Gastrocnemius medialis (tissue), 4 donors: ENCODE measurements at regions not wholly inside any gene's neighbourhood (a gene's known extent, or its start where the extent isn't known, plus 50 kb on each side); places are given as distances from the start of the nearest gene placed in this dataset.

Experiments used
- ATAC-seq, 2 donors: fragments of 150-250 bp; one replicate each; pipeline ENCODE4 v1.9.1; 2016
- DNase-seq, 2 donors: peaks; one replicate each; pipeline ENCODE4 v3.0.0-alpha.2; 2019
- H3K27ac ChIP-seq, 4 donors: fragments of 200-600 bp; sonication (generic); 1 replicate in 1 of 4; 2 replicates in 3 of 4; pipeline ENCODE4 v1.5.1; 2016 to 2018; ENCODE audit warnings: mild to moderate bottlenecking in 2 of 4, moderate library complexity in 1 of 4
- H3K27me3 ChIP-seq, 3 donors: fragments of 200-600 bp; sonication (generic) in 2 of 3; 1 replicate in 1 of 3; 2 replicates in 2 of 3; pipeline versions ENCODE4 v1.5.1 to v1.6.0; 2016 to 2019; ENCODE audit warnings: mild to moderate bottlenecking in 1 of 3, moderate library complexity in 1 of 3
- H3K36me3 ChIP-seq, 2 donors: fragments of 200-600 bp; sonication (generic) in 1 of 2; one replicate each; pipeline ENCODE4 v1.5.1; 2017 to 2018
- H3K4me1 ChIP-seq, 2 donors: fragments of 200-600 bp; sonication (generic) in 1 of 2; one replicate each; pipeline ENCODE4 v1.5.1; 2016 to 2017; ENCODE audit warnings: mild to moderate bottlenecking in 2 of 2
- H3K4me3 ChIP-seq, 4 donors: fragments of 200-600 bp; sonication (generic) in 3 of 4; 1 replicate in 1 of 4; 2 replicates in 3 of 4; pipeline ENCODE4 v1.5.1; 2016 to 2019; ENCODE audit warnings: mild to moderate bottlenecking in 2 of 4
- H3K9me3 ChIP-seq, 3 donors: fragments of 200-600 bp; sonication (generic) in 2 of 3; 1 replicate in 1 of 3; 2 replicates in 2 of 3; pipeline ENCODE4 v1.5.1; 2016 to 2019
- POLR2A ChIP-seq, 2 donors: fragments of 450-650 bp; IDR thresholded peaks; one replicate each; pipeline ENCODE4 v1.6.1; 2017; ENCODE audit warnings: antibody characterized with exemption in 2 of 2, mild to moderate bottlenecking in 2 of 2, moderate library complexity in 2 of 2
- in situ Hi-C, 4 donors: fragments of 200-750 bp; cut with MboI; loops; one replicate each; pipeline versions ENCODE4 v1.15.0 to v1.8.0; 2017; ENCODE audit warnings: low sequenced_read_pairs in 4 of 4
- intact Hi-C: fragments of 100-400 bp; cut with DNase I; formaldehyde crosslinking; loops from one replicate; pipeline ENCODE4 v1.15.1; 2023; ENCODE audit warnings: low total_unique reads
- TF ChIP-seq, protein P1 (sequence below), 5 experiments: fragments of 450-650 bp in 3 of 5; fragments of 200-600 bp in 2 of 5; sonication (generic) in 2 of 5; IDR thresholded peaks in 4 of 5; conservative IDR thresholded peaks in 1 of 5; 1 replicate in 4 of 5; 2 replicates in 1 of 5; pipeline ENCODE4 v1.5.1; 2016 to 2019; ENCODE audit warnings: antibody characterized with exemption in 5 of 5, mild to moderate bottlenecking in 3 of 5, moderate library complexity in 3 of 5

- Histone ChIP-seq H3K9me3 (no peaks in the 10 kb centered on the region), H3K4me3 (no peak overlapping the region), H3K27me3 (no peaks in the 10 kb centered on the region), H3K36me3 (no peaks in the 10 kb centered on the region), H3K4me1 (no peaks in the 10 kb centered on the region), H3K27ac (no peak overlapping the region)
- intact Hi-C loops, result no loop called here
- TF ChIP-seq, protein P1, sequence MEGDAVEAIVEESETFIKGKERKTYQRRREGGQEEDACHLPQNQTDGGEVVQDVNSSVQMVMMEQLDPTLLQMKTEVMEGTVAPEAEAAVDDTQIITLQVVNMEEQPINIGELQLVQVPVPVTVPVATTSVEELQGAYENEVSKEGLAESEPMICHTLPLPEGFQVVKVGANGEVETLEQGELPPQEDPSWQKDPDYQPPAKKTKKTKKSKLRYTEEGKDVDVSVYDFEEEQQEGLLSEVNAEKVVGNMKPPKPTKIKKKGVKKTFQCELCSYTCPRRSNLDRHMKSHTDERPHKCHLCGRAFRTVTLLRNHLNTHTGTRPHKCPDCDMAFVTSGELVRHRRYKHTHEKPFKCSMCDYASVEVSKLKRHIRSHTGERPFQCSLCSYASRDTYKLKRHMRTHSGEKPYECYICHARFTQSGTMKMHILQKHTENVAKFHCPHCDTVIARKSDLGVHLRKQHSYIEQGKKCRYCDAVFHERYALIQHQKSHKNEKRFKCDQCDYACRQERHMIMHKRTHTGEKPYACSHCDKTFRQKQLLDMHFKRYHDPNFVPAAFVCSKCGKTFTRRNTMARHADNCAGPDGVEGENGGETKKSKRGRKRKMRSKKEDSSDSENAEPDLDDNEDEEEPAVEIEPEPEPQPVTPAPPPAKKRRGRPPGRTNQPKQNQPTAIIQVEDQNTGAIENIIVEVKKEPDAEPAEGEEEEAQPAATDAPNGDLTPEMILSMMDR (IDR thresholded peaks at IDR 0.05 in 4 of 5, conservative IDR thresholded peaks at IDR 0.05 in 1 of 5), result no peak
- TF ChIP-seq POLR2A (IDR thresholded peaks at IDR 0.05), result no peak
- DNase-seq (no peak), ATAC-seq (no peak)
- in situ Hi-C loops, result no loop called here
Measured at GRCh38 chr15:69855258-69856000, 242.3 kb downstream of the TLE3 start.

GRCh38 chr15:69857250-69857649 lies 240.5 kb downstream of the TLE3 start:
- no peak overlapping the region for H3K4me3 ChIP-seq
- no peaks in the 10 kb centered on the region for H3K27me3 ChIP-seq
- intact Hi-C loops, result no loop called here
- DNase-seq, result no peak
- no peaks in the 10 kb centered on the region for H3K36me3 ChIP-seq
- no peak overlapping the region for H3K27ac ChIP-seq
- in situ Hi-C loops, result no loop called here
- no peak for ATAC-seq
- no peak for TF ChIP-seq POLR2A (IDR thresholded peaks at IDR 0.05)
- TF ChIP-seq, protein P1 (IDR thresholded peaks at IDR 0.05 in 4 of 5, conservative IDR thresholded peaks at IDR 0.05 in 1 of 5), result no peak
- no peaks in the 10 kb centered on the region for H3K9me3 ChIP-seq
- no peaks in the 10 kb centered on the region for H3K4me1 ChIP-seq

DNA sequence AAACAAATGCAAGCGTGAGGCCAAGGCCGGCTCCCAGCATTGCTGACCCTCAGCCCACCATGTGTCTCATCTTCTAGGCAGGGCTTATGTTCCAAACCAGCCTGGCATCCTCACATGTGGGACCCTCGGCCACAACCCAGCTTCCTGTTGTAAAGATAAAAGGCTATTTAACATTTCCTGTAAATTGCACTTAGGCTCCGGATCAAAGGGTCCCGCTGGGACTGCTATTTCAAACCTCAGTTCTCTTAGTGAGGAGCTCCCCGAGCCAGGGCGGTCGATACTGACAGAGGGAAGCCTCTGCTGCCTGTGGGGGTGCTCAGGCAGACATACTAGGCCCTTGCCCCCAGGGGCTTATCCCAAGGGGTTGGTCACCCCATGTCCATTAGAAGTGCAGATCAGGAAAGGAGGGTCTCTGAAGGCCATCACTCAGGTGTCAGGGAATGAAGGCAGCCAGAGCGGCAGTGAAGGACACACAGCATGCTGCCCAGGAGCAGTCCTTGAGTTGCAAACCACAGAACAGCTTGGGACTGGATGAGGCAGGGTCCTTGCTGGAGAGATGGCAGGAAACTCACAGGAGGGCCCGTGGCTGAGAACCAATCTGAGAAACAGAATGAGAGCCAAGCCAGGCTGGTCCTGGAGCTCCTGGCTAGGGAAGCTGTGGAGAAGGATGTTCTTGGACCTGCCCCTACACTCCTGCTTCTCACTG lies 239.9 kb downstream of the TLE3 start:
- Histone ChIP-seq H3K9me3 (no peaks in the 10 kb centered on the region), H3K36me3 (no peaks in the 10 kb centered on the region), H3K4me3 (no peak overlapping the region), H3K4me1 (no peaks in the 10 kb centered on the region), H3K27me3 (no peaks in the 10 kb centered on the region), H3K27ac (no peak overlapping the region)
- in situ Hi-C loops (no loop called here), intact Hi-C loops (no loop called here)
- no peak for ATAC-seq
- TF ChIP-seq, protein P1 (IDR thresholded peaks at IDR 0.05 in 4 of 5, conservative IDR thresholded peaks at IDR 0.05 in 1 of 5), result no peak
- TF ChIP-seq POLR2A (IDR thresholded peaks at IDR 0.05), result no peak
- DNase-seq, result no peak

GRCh38 chr15:69858456-69858855 lies 239.3 kb downstream of the TLE3 start:
- DNase-seq (no peak), ATAC-seq (no peak)
- no peaks in the 10 kb centered on the region for H3K27me3 ChIP-seq
- TF ChIP-seq, protein P1 (IDR thresholded peaks at IDR 0.05 in 4 of 5, conservative IDR thresholded peaks at IDR 0.05 in 1 of 5), result no peak
- TF ChIP-seq POLR2A (IDR thresholded peaks at IDR 0.05), result no peak
- intact Hi-C loops (no loop called here), in situ Hi-C loops (no loop called here)
- H3K4me3 ChIP-seq, result no peak overlapping the region
- H3K9me3 ChIP-seq, result no peaks in the 10 kb centered on the region
- no peaks in the 10 kb centered on the region for H3K4me1 ChIP-seq
- no peaks in the 10 kb centered on the region for H3K36me3 ChIP-seq
- no peak overlapping the region for H3K27ac ChIP-seq
